Panc1 (cell line): ENCODE measurements at regions not wholly inside any gene's neighbourhood (a gene's known extent, or its start where the extent isn't known, plus 50 kb on each side); places are given as distances from the start of the nearest gene placed in this dataset.
"Not testable (repeated sequence)": the region's sequence is repeated elsewhere in the genome, so short reads cannot be mapped to it uniquely, and the experiment has no call there.

Experiments
- ATAC-seq: fragments of 200-7000 bp; cut with Tn5 transposase; 2 replicates; pipeline ENCODE4 v1.9.1; 2020; ENCODE audit warnings: mild to moderate bottlenecking, moderate library complexity
- BruUV-seq: library from RNA; stranded (reverse); fragments of 400-500 nt; replicated peaks from 2 replicates; lab custom pipeline; 2021; lab: Mats Ljungman, UMichigan
- CTCF ChIA-PET: fragments of 300-600 bp; sonication (Branson Sonifier 250); formaldehyde crosslinking; loops from one replicate; lab custom pipeline; 2022; ENCODE audit warnings: antibody characterized with exemption; lab: Charles Lee
- POLR2A ChIA-PET: fragments of 300-600 bp; sonication (Branson Sonifier 250); formaldehyde crosslinking; loops from one replicate; lab custom pipeline; 2022; ENCODE audit warnings: antibody characterized with exemption; lab: Charles Lee
- DNase-seq: peaks from one replicate; pipeline ENCODE4 v3.0.0-alpha.2; 2010; ENCODE audit warnings: low read depth, low spot score
- H3K27ac ChIP-seq: 2 replicates; pipeline ENCODE4 v1.5.1; 2011; ENCODE audit warnings: mild to moderate bottlenecking, low read length, inconsistent platforms
- H3K27me3 ChIP-seq: fragments of 200-500 bp; sonication (Bioruptor generic); 2 replicates; pipeline ENCODE4 v1.6.0; 2014; ENCODE audit warnings: low read length, inconsistent platforms; ENCODE audit not compliant: control insufficient read depth, insufficient read depth
- H3K36me3 ChIP-seq: fragments of 200-500 bp; sonication (Bioruptor generic); 2 replicates; pipeline ENCODE4 v1.5.1; 2014; ENCODE audit warnings: inconsistent platforms, mild to moderate bottlenecking, low read length, moderate library complexity; ENCODE audit not compliant: control insufficient read depth, insufficient read depth
- H3K4me1 ChIP-seq: 2 replicates; pipeline ENCODE4 v1.5.1; 2011; ENCODE audit warnings: inconsistent platforms, mild to moderate bottlenecking, low read length, moderate library complexity; ENCODE audit not compliant: control insufficient read depth, insufficient read depth
- H3K4me3 ChIP-seq, 2 experiments: 2 replicates each; pipeline ENCODE4 v1.5.1; 2011 to 2012; ENCODE audit warnings: low read depth in 2 of 2, low read length in 2 of 2, mild to moderate bottlenecking in 2 of 2, inconsistent platforms in 1 of 2, moderate library complexity in 1 of 2
- H3K9me3 ChIP-seq: fragments of 200-500 bp; sonication (Bioruptor generic); 2 replicates; pipeline ENCODE4 v1.5.1; 2014; ENCODE audit warnings: low read depth, mild to moderate bottlenecking, inconsistent platforms, low read length, moderate library complexity; ENCODE audit not compliant: control insufficient read depth, insufficient read depth
- CTCF ChIP-seq: fragments of 450-650 bp; IDR thresholded peaks from 2 replicates; pipeline ENCODE4 v1.5.1; 2017; ENCODE audit warnings: mild to moderate bottlenecking
- REST ChIP-seq, 2 experiments: IDR thresholded peaks; 2 replicates each; pipeline ENCODE4 v1.6.1; 2011 to 2012; ENCODE audit warnings: low read depth in 2 of 2, control low read depth in 1 of 2, low read length in 1 of 2, mild to moderate bottlenecking in 1 of 2, moderate library complexity in 1 of 2; ENCODE audit not compliant: insufficient read depth in 1 of 2
- SIN3A ChIP-seq: IDR thresholded peaks from 2 replicates; pipeline ENCODE4 v1.6.1; 2012; ENCODE audit warnings: low read depth, mild to moderate bottlenecking, low read length, moderate library complexity, borderline replicate concordance; ENCODE audit not compliant: insufficient read depth
- TCF7L2 ChIP-seq: IDR thresholded peaks from 2 replicates; pipeline ENCODE4 v1.6.1; 2011; ENCODE audit warnings: mild to moderate bottlenecking, low read depth, low read length, inconsistent platforms
- in situ Hi-C: cut with HindIII; loops from 2 replicates; pipeline ENCODE4 v1.10.0; 2016; ENCODE audit warnings: low sequenced_read_pairs, low pct_unique_long_range_greater_than_20kb
- intact Hi-C: fragments of 100-400 bp; cut with micrococcal nuclease; formaldehyde crosslinking; loops from one replicate; pipeline ENCODE4 v1.10.0; 2022; ENCODE audit not compliant: unreplicated experiment

- H3K4me3 ChIP-seq: no peak overlapping the region
- no peaks in the 10 kb centered on the region; the same call in 1 of the 2 replicates for H3K27me3 ChIP-seq
- POLR2A ChIA-PET: no interaction called here
- TF ChIP-seq TCF7L2 (no peak), CTCF (no peak), REST (IDR thresholded peaks at IDR 0.05; ENCODE audit: insufficient read depth in 1 of 2, low read depth in 2 of 2, low read length in 1 of 2) (no peak)
- intact Hi-C loops: no loop called here
- CTCF ChIA-PET: no interaction called here
- in situ Hi-C loops: no loop called here
- no TSS peak for BruUV-seq
- ATAC-seq (no peak), DNase-seq (no peak)
- H3K9me3 ChIP-seq: no peaks in the 10 kb centered on the region
- H3K27ac ChIP-seq: no peak overlapping the region
- H3K4me1 ChIP-seq: no peaks in the 10 kb centered on the region
- H3K36me3 ChIP-seq: no peaks in the 10 kb centered on the region
These were observed 273.0 kb upstream of the SFSWAP start for GRCh38 chr12:131437706-131438492.

GRCh38 chr12:131438493-131438835, 272.4 kb upstream of the SFSWAP start:
- H3K27me3 ChIP-seq, in situ Hi-C loops, CTCF ChIA-PET: not testable (repeated sequence)

GRCh38 chr12:131438881-131439280, 272.0 kb upstream of the SFSWAP start:
- H3K27ac ChIP-seq: no peak overlapping the region
- intact Hi-C loops: no loop called here
- ChIA-PET CTCF (interaction anchor here (0.7 kb wide), 1 partner anchor 31 kb away, joined by 7 read pairs; no protein-coding TSS in a partner anchor), POLR2A (no interaction called here)
- TF ChIP-seq REST (IDR thresholded peaks at IDR 0.05; ENCODE audit: insufficient read depth in 1 of 2, low read depth in 2 of 2, low read length in 1 of 2) (no peak), SIN3A (no peak)
- in situ Hi-C loops: no loop called here
- DNase-seq (no peak), ATAC-seq (0 out of 2 replicates have a peak, but pooled peaks have one; percentile 47)
- no peaks in the 10 kb centered on the region for H3K9me3 ChIP-seq
- H3K36me3 ChIP-seq: no peaks in the 10 kb centered on the region
- H3K27me3 ChIP-seq: no peaks in the 10 kb centered on the region; the same call in 1 of the 2 replicates
- no peaks in the 10 kb centered on the region for H3K4me1 ChIP-seq
- H3K4me3 ChIP-seq: no peak overlapping the region
- no TSS peak for BruUV-seq

More at GRCh38 chr12:131438493-131438835, 272.4 kb upstream of the SFSWAP start:
- H3K9me3 ChIP-seq, H3K4me3 ChIP-seq, H3K36me3 ChIP-seq, DNase-seq, POLR2A ChIA-PET, intact Hi-C loops, H3K4me1 ChIP-seq, ATAC-seq, BruUV-seq, H3K27ac ChIP-seq: not testable (repeated sequence)

GRCh38 chr12:131439752-131440151, 271.1 kb upstream of the SFSWAP start:
- H3K36me3 ChIP-seq, BruUV-seq, POLR2A ChIA-PET, intact Hi-C loops, in situ Hi-C loops, H3K27ac ChIP-seq, CTCF ChIA-PET, H3K4me1 ChIP-seq, ATAC-seq, H3K27me3 ChIP-seq, DNase-seq, H3K9me3 ChIP-seq, H3K4me3 ChIP-seq: not testable (repeated sequence)
